Endothelial cell of umbilical vein (primary cell): ENCODE measurements at regions not wholly inside any gene's neighbourhood (a gene's known extent, or its start where the extent isn't known, plus 50 kb on each side); places are given as distances from the start of the nearest gene placed in this dataset.

Source experiments
- BruUV-seq: library from RNA; stranded (reverse); fragments of 400-500 nt; replicated peaks from 2 replicates; lab custom pipeline; 2021; lab: Mats Ljungman, UMichigan
- CTCF ChIA-PET: fragments of 300-600, 350-600 bp; sonication (Branson Sonifier 250); formaldehyde crosslinking; loops from one replicate; lab custom pipeline; 2021; ENCODE audit warnings: antibody characterized with exemption, inconsistent platforms; lab: Charles Lee
- POLR2A ChIA-PET: fragments of 300-600, 350-600 bp; sonication (Branson Sonifier 250); formaldehyde crosslinking; loops from one replicate; lab custom pipeline; 2021; ENCODE audit warnings: antibody characterized with exemption, inconsistent platforms; lab: Charles Lee
- DNase-seq: peaks from one replicate; pipeline ENCODE4 v3.0.0-alpha.2; 2011; ENCODE audit warnings: low read depth, low spot score
- FAIRE-seq: peaks from 2 replicates; lab custom pipeline; 2011; peaks lifted over from hg19 to GRCh38; lab: Jason Lieb, UNC
- H2AFZ ChIP-seq: 2 replicates; pipeline ENCODE4 v1.6.0; 2012; ENCODE audit warnings: low read depth, low read length, control low read depth, inconsistent platforms
- H3K27ac ChIP-seq: 2 replicates; pipeline ENCODE4 v1.5.1; 2011; ENCODE audit warnings: low read depth, mild to moderate bottlenecking, control low read depth, low read length, moderate library complexity; ENCODE audit not compliant: insufficient read depth
- H3K27me3 ChIP-seq, 2 experiments: 2 replicates each; pipeline versions ENCODE4 v1.6.0 to v1.6.1; 2011; ENCODE audit warnings: low read length in 2 of 2, mixed read lengths in 1 of 2; ENCODE audit not compliant: control insufficient read depth in 2 of 2, insufficient read depth in 2 of 2
- H3K36me3 ChIP-seq, 2 experiments: 2 replicates in 1 of 2; 3 replicates in 1 of 2; pipeline ENCODE4 v1.5.1; 2011; ENCODE audit warnings: low read length in 2 of 2, mild to moderate bottlenecking in 1 of 2, moderate library complexity in 1 of 2; ENCODE audit not compliant: control insufficient read depth in 2 of 2, insufficient read depth in 2 of 2; ENCODE audit errors: extremely low read depth in 1 of 2
- H3K4me1 ChIP-seq: 3 replicates; pipeline ENCODE4 v1.5.1; 2011; ENCODE audit warnings: mild to moderate bottlenecking, low read length; ENCODE audit not compliant: control insufficient read depth, insufficient read depth; ENCODE audit errors: extremely low read depth
- H3K4me2 ChIP-seq: 2 replicates; pipeline ENCODE4 v1.6.1; 2011; ENCODE audit warnings: low read length, control low read depth, mixed read lengths; ENCODE audit not compliant: insufficient read depth
- H3K4me3 ChIP-seq, 3 experiments: fragments of 200-600 bp in 1 of 3; sonication (generic), shearing (Covaris generic) in 1 of 3; replicated peaks in 1 of 3; 2 replicates each; pipeline ENCODE4 v1.5.1; 2011 to 2016; ENCODE audit warnings: control low read depth in 3 of 3, low read length in 3 of 3, mild to moderate bottlenecking in 2 of 3, inconsistent platforms in 1 of 3, low read depth in 1 of 3, moderate library complexity in 1 of 3; ENCODE audit not compliant: insufficient read depth in 1 of 3
- H3K79me2 ChIP-seq: 2 replicates; pipeline ENCODE4 v1.6.0; 2012; ENCODE audit warnings: low read length, inconsistent platforms; ENCODE audit not compliant: control insufficient read depth, insufficient read depth
- H3K9ac ChIP-seq: replicated peaks from 2 replicates; pipeline ENCODE3; 2011; ENCODE audit warnings: low read length, control low read depth; ENCODE audit not compliant: insufficient read depth; ENCODE audit errors: extremely low read depth
- H3K9me1 ChIP-seq: replicated peaks from 3 replicates; pipeline ENCODE4 v1.6.0; 2011; ENCODE audit warnings: mild to moderate bottlenecking, low read length; ENCODE audit not compliant: control insufficient read depth, insufficient read depth; ENCODE audit errors: extremely low read depth
- H3K9me3 ChIP-seq: replicated peaks from 2 replicates; pipeline ENCODE4 v1.5.1; 2012; ENCODE audit warnings: low read length, inconsistent platforms; ENCODE audit not compliant: control insufficient read depth, insufficient read depth
- H4K20me1 ChIP-seq: replicated peaks from 2 replicates; pipeline ENCODE3; 2011; ENCODE audit warnings: mild to moderate bottlenecking, low read length; ENCODE audit not compliant: control insufficient read depth, insufficient read depth; ENCODE audit errors: extremely low read depth
- CTCF ChIP-seq, 2 donors: IDR thresholded peaks; 1 replicate in 1 of 2; 2 replicates in 1 of 2; pipeline ENCODE4 v1.5.1; 2011; ENCODE audit warnings: low read length in 2 of 2, mild to moderate bottlenecking in 2 of 2, moderate library complexity in 2 of 2, control low read depth in 1 of 2, inconsistent platforms in 1 of 2, low read depth in 1 of 2; ENCODE audit not compliant: insufficient read depth in 1 of 2; ENCODE audit errors: extremely low read depth in 1 of 2
- EZH2 ChIP-seq: IDR thresholded peaks from 2 replicates; pipeline ENCODE4 v1.6.1; 2012; ENCODE audit warnings: borderline replicate concordance, low read depth, mild to moderate bottlenecking, moderate library complexity, low read length, inconsistent platforms; ENCODE audit not compliant: severe bottlenecking
- FOS ChIP-seq: IDR thresholded peaks from 2 replicates; pipeline ENCODE4 v1.6.1; 2011; ENCODE audit warnings: mild to moderate bottlenecking, low read length, moderate library complexity, borderline replicate concordance; ENCODE audit not compliant: insufficient read depth
- GATA2 ChIP-seq: IDR thresholded peaks from 2 replicates; pipeline ENCODE4 v1.7.0; 2011; ENCODE audit warnings: low read depth, mild to moderate bottlenecking, moderate library complexity, mixed read lengths, low read length; ENCODE audit not compliant: insufficient read length, insufficient read depth
- JUN ChIP-seq: IDR thresholded peaks from 2 replicates; pipeline ENCODE4 v1.6.1; 2011; ENCODE audit warnings: borderline replicate concordance, low read depth; ENCODE audit not compliant: insufficient read length, insufficient read depth
- MYC ChIP-seq: IDR thresholded peaks from one replicate; pipeline ENCODE4 v1.6.1; 2011; ENCODE audit warnings: mild to moderate bottlenecking, low read depth, low read length
- POLR2A ChIP-seq: IDR thresholded peaks from 2 replicates; pipeline ENCODE4 v1.6.1; 2012; ENCODE audit warnings: low read depth, mild to moderate bottlenecking, control low read depth, low read length
- POLR2AphosphoS5 ChIP-seq: IDR thresholded peaks from 2 replicates; pipeline ENCODE4 v1.6.1; 2012; ENCODE audit warnings: low read depth, mild to moderate bottlenecking, control low read depth, low read length, moderate library complexity; ENCODE audit not compliant: insufficient read depth
- dilution Hi-C: fragments of 300-500 bp; cut with MboI; formaldehyde crosslinking; loops from one replicate; pipeline ENCODE4 v1.15.0; 2019; ENCODE audit warnings: low sequenced_read_pairs; ENCODE audit not compliant: extremely low pct_ligation_motif_present
- intact Hi-C: fragments of 100-400 bp; cut with micrococcal nuclease; formaldehyde crosslinking; loops from one replicate; pipeline ENCODE4 v1.10.0; 2022
- TF ChIP-seq, protein P1 (sequence below): IDR thresholded peaks from 2 replicates; pipeline ENCODE4 v1.6.1; 2011; ENCODE audit not compliant: insufficient read depth, insufficient read length

DNA sequence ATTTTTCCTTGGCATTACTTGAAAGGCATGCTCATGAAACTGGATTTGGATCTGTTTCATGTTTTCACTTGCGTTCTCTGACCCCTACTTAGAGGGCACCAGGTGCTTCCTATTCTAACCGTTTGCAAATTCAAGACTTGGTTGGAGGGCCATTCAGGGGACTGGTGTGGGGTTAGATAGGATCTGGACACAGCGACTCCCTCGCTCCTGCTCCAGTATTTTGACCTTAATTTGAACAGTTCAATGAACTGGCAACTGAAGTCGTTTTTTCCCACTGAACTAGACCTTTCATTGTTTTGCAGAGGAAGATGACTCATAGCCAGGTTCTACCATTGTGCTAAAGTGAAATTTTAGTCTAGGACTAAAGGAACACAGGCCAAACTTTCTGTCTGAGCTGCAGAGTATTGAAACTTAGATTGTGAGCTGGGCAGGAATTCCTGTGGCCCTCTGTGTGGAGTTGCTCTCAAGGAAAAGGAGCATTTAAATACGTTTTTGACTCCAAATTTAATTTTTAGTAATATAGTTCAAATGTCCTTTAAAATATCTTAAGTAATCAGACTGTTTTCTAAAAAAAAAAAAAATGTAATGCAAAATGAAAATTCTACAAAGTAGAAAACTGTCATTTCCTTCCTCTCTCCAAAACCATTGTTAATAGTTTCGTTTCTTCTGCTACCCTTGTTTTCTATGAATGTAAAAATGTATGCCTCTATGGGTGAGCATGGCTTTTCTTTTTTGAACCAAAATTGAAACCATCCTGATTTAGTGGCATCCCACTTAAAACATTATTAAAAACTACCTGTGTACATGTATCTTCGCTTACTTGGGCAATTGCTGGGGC, 64.8 kb downstream of the UTRN start:
- peak overlapping the region; percentile 95 for H3K4me2 ChIP-seq
- DNase-seq, result peak; percentile 100
- ChIA-PET CTCF (interaction anchor here (0.7 to 1.6 kb wide), 8 partner anchors 33 to 133 kb away, joined by 3 to 9 read pairs (median 4); partner anchors contain the start of gene UTRN), POLR2A (interaction anchor here (0.8 kb wide), 1 partner anchor 12 kb away, joined by 3 read pairs; no protein-coding TSS in a partner anchor)
- H3K9ac ChIP-seq, result peak overlapping the region; percentile 81
- H3K27ac ChIP-seq, result peak overlapping the region; percentile 90
- H2AFZ ChIP-seq, result no peak overlapping the region
- TF ChIP-seq EZH2 (no peak), CTCF (IDR thresholded peaks at IDR 0.05; ENCODE audit: extremely low read depth in 1 of 2, insufficient read depth in 1 of 2, low read depth in 1 of 2, low read length in 2 of 2) (no peak), GATA2 (peak; percentile 98), POLR2A (peak; percentile 61), POLR2AphosphoS5 (peak; percentile 95), JUN (peak; percentile 98), MYC (no peak), FOS (peak; percentile 94)
- TF ChIP-seq, protein P1, sequence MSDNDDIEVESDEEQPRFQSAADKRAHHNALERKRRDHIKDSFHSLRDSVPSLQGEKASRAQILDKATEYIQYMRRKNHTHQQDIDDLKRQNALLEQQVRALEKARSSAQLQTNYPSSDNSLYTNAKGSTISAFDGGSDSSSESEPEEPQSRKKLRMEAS, result peak; percentile 4
- peaks cover 3% of the 10 kb centered on the region for H4K20me1 ChIP-seq
- H3K27me3 ChIP-seq, result no peaks in the 10 kb centered on the region
- no peaks in the 10 kb centered on the region for H3K9me3 ChIP-seq
- H3K9me1 ChIP-seq, result no peaks in the 10 kb centered on the region
- intact Hi-C loops, result loop anchor here (1.0 to 5.0 kb wide), 8 partner anchors 12 to 193 kb away; partner anchors contain the start of gene UTRN
- H3K4me3 ChIP-seq, result peak overlapping the region in 2 of 3 experiments; percentile 28 to 74
- peaks cover 79% of the 10 kb centered on the region for H3K79me2 ChIP-seq
- peak; percentile 99 for FAIRE-seq
- H3K4me1 ChIP-seq, result peaks cover 69% of the 10 kb centered on the region
- H3K36me3 ChIP-seq, result no peaks in the 10 kb centered on the region
- TSS peak; percentile 11 for BruUV-seq
- dilution Hi-C loops, result no loop called here
